GM19395 (cell line): ENCODE measurements at regions not wholly inside any gene's neighbourhood (a gene's known extent, or its start where the extent isn't known, plus 50 kb on each side); places are given as distances from the start of the nearest gene placed in this dataset.
"Not testable (repeated sequence)": the region's sequence is repeated elsewhere in the genome, so short reads cannot be mapped to it uniquely, and the experiment has no call there.

ENCODE experiments used
- ATAC-seq: cut with Tn5 transposase; IDR thresholded peaks from one replicate; pipeline ENCODE4 v1.9.1; 2021; ENCODE audit warnings: mild to moderate bottlenecking, moderate library complexity; ENCODE audit not compliant: unreplicated experiment

- no peak for ATAC-seq
Observed at GRCh38 chr6:121593011-121593641, 157.7 kb downstream of the GJA1 start.

- ATAC-seq = no peak
Observed at GRCh38 chr6:121594053-121594452, 158.6 kb downstream of the GJA1 start.

- ATAC-seq = no peak
Observed at GRCh38 chr6:121595646-121596045, 160.2 kb downstream of the GJA1 start.

- ATAC-seq = no peak
Observed at GRCh38 chr6:121596441-121596840, 161.0 kb downstream of the GJA1 start.

GRCh38 chr6:121597654-121598053 lies 162.2 kb downstream of the GJA1 start:
- ATAC-seq = no peak

- not testable (repeated sequence) for ATAC-seq
Observed at GRCh38 chr6:121599331-121599730, 163.9 kb downstream of the GJA1 start.

GRCh38 chr6:121600389-121601168 lies 165.1 kb downstream of the GJA1 start:
- ATAC-seq = no peak

GRCh38 chr6:121603486-121603885 lies 168.0 kb downstream of the GJA1 start:
- ATAC-seq = no peak

GRCh38 chr6:121607721-121608120 lies 172.3 kb downstream of the GJA1 start:
- ATAC-seq = no peak

GRCh38 chr6:121608270-121608669 lies 172.8 kb downstream of the GJA1 start:
- ATAC-seq = no peak

GRCh38 chr6:121609281-121609680 lies 173.8 kb downstream of the GJA1 start:
- no peak for ATAC-seq

GRCh38 chr6:121612927-121613326 lies 177.5 kb downstream of the GJA1 start:
- no peak for ATAC-seq

- no peak for ATAC-seq
Observed at GRCh38 chr6:121614115-121614514, 178.7 kb downstream of the GJA1 start.

GRCh38 chr6:121615493-121615892 lies 180.0 kb downstream of the GJA1 start:
- ATAC-seq = no peak

- no peak for ATAC-seq
Observed at GRCh38 chr6:121616406-121616805, 181.0 kb downstream of the GJA1 start.

GRCh38 chr6:121617388-121617787 lies 181.9 kb downstream of the GJA1 start:
- ATAC-seq = no peak

- ATAC-seq = no peak
Observed at GRCh38 chr6:121619013-121619412, 183.6 kb downstream of the GJA1 start.

GRCh38 chr6:121619987-121620740 lies 184.7 kb downstream of the GJA1 start:
- ATAC-seq = no peak

GRCh38 chr6:121627761-121628160 lies 192.3 kb downstream of the GJA1 start:
- ATAC-seq = no peak

GRCh38 chr6:121630716-121631115 lies 195.3 kb downstream of the GJA1 start:
- no peak for ATAC-seq

- not testable (repeated sequence) for ATAC-seq
Observed at GRCh38 chr6:121631752-121632151, 196.3 kb downstream of the GJA1 start.

- no peak for ATAC-seq
Observed at GRCh38 chr6:121633309-121633708, 197.9 kb downstream of the GJA1 start.
